ENCODE measurements at regions not wholly inside any gene's neighbourhood (a gene's known extent, or its start where the extent isn't known, plus 50 kb on each side); places are given as distances from the start of the nearest gene placed in this dataset.

DNA sequence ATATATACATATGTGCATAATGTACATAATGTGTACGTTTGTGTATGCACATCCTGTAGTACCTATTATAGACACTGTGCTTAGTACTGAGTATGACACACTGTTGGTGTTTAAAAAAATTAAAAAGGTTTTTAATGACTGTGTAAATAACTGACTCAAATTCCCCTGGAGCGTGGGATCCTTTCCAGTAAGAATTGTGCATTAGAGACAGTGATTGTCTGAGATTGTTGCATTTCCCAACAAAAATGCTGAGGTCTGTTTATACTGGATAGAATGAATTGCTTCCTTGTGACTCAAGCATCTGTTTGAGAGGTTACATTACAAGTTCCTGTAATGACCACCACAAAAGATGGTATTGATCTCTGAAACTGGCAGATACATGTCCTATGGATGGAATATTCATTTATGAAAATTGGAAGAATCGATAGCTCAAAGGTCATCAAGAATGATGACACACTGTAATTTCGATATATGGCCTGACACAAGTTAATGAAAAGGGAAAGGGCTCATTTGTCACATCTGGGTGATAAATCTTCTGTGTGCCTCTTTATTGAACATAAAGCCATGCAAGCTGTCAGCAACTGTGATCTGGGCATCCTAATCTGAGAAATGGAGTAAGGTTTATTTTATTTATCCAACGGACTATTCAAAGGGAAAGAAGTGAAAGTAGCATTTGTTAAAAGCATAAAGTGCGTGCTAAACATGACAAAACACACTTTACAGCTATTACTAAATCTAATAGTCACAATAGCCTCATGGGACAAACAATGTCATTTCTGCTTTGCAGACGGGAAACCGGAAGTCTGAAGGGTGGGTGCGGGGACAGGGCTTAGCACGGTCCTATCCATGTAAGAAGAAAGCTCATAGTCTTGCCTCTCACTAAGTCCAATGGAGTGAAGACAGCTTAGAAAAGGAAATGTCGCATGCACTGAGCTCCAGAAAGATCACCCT, 228.8 kb downstream of the CDH11 start:
- no peaks in the 10 kb centered on the region for H3K9me3 Mint-ChIP-seq (ENCODE audit: unreplicated experiment)
- H3K27me3 Mint-ChIP-seq (ENCODE audit: unreplicated experiment) = no peaks in the 10 kb centered on the region
- peaks cover 61% of the 10 kb centered on the region for H3K4me1 Mint-ChIP-seq (ENCODE audit: unreplicated experiment)
- peak overlapping the region; percentile 91 for H3K27ac Mint-ChIP-seq (ENCODE audit: unreplicated experiment)
- no peak for DNase-seq (ENCODE audit: extremely low spot score, unreplicated experiment)
- TF ChIP-seq, protein P1, sequence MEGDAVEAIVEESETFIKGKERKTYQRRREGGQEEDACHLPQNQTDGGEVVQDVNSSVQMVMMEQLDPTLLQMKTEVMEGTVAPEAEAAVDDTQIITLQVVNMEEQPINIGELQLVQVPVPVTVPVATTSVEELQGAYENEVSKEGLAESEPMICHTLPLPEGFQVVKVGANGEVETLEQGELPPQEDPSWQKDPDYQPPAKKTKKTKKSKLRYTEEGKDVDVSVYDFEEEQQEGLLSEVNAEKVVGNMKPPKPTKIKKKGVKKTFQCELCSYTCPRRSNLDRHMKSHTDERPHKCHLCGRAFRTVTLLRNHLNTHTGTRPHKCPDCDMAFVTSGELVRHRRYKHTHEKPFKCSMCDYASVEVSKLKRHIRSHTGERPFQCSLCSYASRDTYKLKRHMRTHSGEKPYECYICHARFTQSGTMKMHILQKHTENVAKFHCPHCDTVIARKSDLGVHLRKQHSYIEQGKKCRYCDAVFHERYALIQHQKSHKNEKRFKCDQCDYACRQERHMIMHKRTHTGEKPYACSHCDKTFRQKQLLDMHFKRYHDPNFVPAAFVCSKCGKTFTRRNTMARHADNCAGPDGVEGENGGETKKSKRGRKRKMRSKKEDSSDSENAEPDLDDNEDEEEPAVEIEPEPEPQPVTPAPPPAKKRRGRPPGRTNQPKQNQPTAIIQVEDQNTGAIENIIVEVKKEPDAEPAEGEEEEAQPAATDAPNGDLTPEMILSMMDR (IDR thresholded peaks at IDR 0.05) = no peak
- H3K36me3 Mint-ChIP-seq (ENCODE audit: unreplicated experiment) = no peaks in the 10 kb centered on the region
- H3K4me3 Mint-ChIP-seq (ENCODE audit: unreplicated experiment) = no peak overlapping the region

DNA sequence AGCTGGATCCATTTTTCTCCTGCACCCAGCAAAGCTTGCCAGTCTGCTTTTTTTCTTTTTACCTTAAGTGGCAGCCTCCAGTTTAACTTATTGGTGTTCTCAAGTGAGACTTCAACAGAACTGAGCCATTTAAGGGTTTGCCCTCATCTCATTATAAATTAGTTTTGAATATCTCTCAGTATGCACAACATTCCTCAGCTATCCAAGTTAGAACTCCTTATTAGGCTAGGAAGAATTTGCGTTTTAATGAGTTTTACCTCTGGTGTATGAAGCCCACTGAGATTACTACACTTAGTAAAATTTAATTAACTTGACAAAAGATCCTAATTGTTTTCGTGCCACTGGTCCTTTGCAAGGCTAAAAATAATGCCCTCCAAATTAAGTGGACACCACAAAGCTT, 232.4 kb downstream of the CDH11 start:
- DNase-seq (ENCODE audit: extremely low spot score, unreplicated experiment) = no peak
- TF ChIP-seq, protein P1 (IDR thresholded peaks at IDR 0.05) = no peak
- peaks cover 52% of the 10 kb centered on the region for H3K4me1 Mint-ChIP-seq (ENCODE audit: unreplicated experiment)

DNA sequence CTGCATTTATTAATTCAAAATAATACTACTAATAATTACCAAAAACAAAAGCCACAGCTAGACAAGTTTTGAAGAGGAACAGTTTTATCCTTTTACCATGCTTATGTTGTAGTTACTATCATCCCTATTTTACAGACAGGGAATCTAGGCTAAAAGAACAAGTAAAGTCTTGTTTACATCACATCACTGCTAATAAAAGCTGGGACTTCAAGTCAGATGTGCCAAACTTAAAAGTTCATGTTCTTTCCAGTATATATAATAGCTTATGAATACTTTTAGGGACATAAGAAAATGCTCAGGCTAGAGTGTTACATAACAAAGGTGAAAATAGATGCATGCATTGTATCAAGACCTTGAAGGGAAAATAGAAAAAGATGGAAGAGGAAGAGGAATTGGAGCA, 234.2 kb downstream of the CDH11 start:
- Mint-ChIP-seq H3K36me3 (ENCODE audit: unreplicated experiment) (no peaks in the 10 kb centered on the region), H3K9me3 (ENCODE audit: unreplicated experiment) (peaks cover 4% of the 10 kb centered on the region), H3K4me3 (ENCODE audit: unreplicated experiment) (no peak overlapping the region), H3K27ac (ENCODE audit: unreplicated experiment) (no peak overlapping the region), H3K27me3 (ENCODE audit: unreplicated experiment) (no peaks in the 10 kb centered on the region), H3K4me1 (ENCODE audit: unreplicated experiment) (peaks cover 35% of the 10 kb centered on the region)
- no peak for DNase-seq (ENCODE audit: extremely low spot score, unreplicated experiment)
- TF ChIP-seq, protein P1 (IDR thresholded peaks at IDR 0.05) = no peak

More for the DNA sequence above, 232.4 kb downstream of the CDH11 start:
- Mint-ChIP-seq H3K9me3 (ENCODE audit: unreplicated experiment) (peaks cover 4% of the 10 kb centered on the region), H3K36me3 (ENCODE audit: unreplicated experiment) (no peaks in the 10 kb centered on the region), H3K4me3 (ENCODE audit: unreplicated experiment) (no peak overlapping the region), H3K27ac (ENCODE audit: unreplicated experiment) (no peak overlapping the region), H3K27me3 (ENCODE audit: unreplicated experiment) (no peaks in the 10 kb centered on the region)

DNA sequence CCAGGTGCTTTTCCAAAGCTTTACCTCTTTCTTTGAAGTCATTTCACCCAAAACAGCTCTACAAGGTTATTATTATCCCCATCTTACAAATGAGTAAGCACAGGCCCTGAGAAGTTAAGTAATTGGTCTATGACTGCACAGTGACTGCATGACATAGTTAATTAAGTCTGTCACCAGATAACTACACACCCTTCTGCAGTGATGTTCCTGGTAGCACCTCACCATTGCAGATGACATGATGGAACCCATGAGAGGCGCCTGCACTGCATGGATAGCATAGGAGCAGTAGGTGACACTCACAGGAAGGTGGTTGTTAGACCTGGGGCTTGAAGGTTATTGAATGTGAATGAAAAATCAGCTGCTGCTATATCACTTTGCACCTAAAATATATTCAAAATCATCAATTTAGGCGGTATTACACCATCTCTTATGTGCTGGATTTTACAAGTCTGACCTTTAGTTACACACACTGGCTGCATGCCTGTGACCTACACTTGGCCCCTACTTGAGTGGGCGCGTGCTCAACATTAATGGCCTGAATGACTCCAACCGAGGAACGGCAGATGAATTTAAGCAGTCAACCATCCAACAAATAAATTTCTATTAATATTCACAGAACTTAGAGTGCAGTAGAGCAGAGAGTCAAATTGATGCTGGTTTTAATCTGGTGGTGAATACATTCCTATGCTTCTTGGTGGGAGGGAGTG, 239.6 kb downstream of the CDH11 start:
- no peak for DNase-seq (ENCODE audit: extremely low spot score, unreplicated experiment)
- H3K4me1 Mint-ChIP-seq (ENCODE audit: unreplicated experiment) = peaks cover 31% of the 10 kb centered on the region
- no peaks in the 10 kb centered on the region for H3K27me3 Mint-ChIP-seq (ENCODE audit: unreplicated experiment)
- no peak overlapping the region for H3K4me3 Mint-ChIP-seq (ENCODE audit: unreplicated experiment)
- peaks cover 5% of the 10 kb centered on the region for H3K9me3 Mint-ChIP-seq (ENCODE audit: unreplicated experiment)
- TF ChIP-seq, protein P1 (IDR thresholded peaks at IDR 0.05) = no peak
- H3K27ac Mint-ChIP-seq (ENCODE audit: unreplicated experiment) = no peak overlapping the region
- H3K36me3 Mint-ChIP-seq (ENCODE audit: unreplicated experiment) = peaks cover 2% of the 10 kb centered on the region

DNA sequence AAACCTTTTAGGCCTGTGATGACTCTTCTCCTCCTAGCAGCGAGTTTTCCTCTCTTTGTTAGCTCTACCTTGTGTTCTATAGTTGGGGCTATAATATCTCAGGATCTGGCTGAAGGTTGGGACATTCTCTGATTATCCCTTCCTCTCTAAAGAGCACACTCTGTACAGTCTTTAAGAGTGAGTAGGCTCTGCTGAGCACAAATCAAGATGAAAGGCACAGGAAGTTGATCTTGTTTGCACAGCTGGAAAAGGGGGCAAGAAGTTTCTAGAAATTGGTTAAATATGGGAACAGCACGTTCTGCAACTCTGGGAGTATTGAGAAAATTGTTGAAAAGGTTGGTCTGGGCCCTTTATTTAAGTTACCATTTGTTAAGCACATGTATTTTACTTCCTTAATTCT, 240.9 kb downstream of the CDH11 start:
- peaks cover 21% of the 10 kb centered on the region for H3K4me1 Mint-ChIP-seq (ENCODE audit: unreplicated experiment)
- TF ChIP-seq, protein P1 (IDR thresholded peaks at IDR 0.05) = no peak
- H3K9me3 Mint-ChIP-seq (ENCODE audit: unreplicated experiment) = peaks cover 7% of the 10 kb centered on the region
- no peaks in the 10 kb centered on the region for H3K27me3 Mint-ChIP-seq (ENCODE audit: unreplicated experiment)
- no peak for DNase-seq (ENCODE audit: extremely low spot score, unreplicated experiment)
- H3K36me3 Mint-ChIP-seq (ENCODE audit: unreplicated experiment) = peaks cover 3% of the 10 kb centered on the region
- H3K27ac Mint-ChIP-seq (ENCODE audit: unreplicated experiment) = peak overlapping the region; percentile 77
- no peak overlapping the region for H3K4me3 Mint-ChIP-seq (ENCODE audit: unreplicated experiment)
